HEK293 (cell line): ENCODE measurements at regions not wholly inside any gene's neighbourhood (a gene's known extent, or its start where the extent isn't known, plus 50 kb on each side); places are given as distances from the start of the nearest gene placed in this dataset.

ENCODE experiments used
- CTCF ChIA-PET: fragments of 350-600 bp; formaldehyde crosslinking; extraction: SDS; loops from one replicate; lab custom pipeline; 2021; ENCODE audit warnings: antibody characterized with exemption; lab: Yijun Ruan, JAX
- POLR2A ChIA-PET: fragments of 300-600 bp; formaldehyde crosslinking; extraction: SDS; loops from one replicate; lab custom pipeline; 2020; ENCODE audit warnings: antibody characterized with exemption, inconsistent platforms; lab: Yijun Ruan, JAX
- H3K27ac ChIP-seq: fragments of 200-500 bp; sonication (Bioruptor generic); 2 replicates; pipeline ENCODE4 v1.5.1; 2014; ENCODE audit warnings: low read depth, low read length, control low read depth, inconsistent platforms; ENCODE audit errors: extremely low read depth
- H3K36me3 ChIP-seq, 2 experiments: fragments of 200-500 bp in 1 of 2; sonication (Bioruptor generic) in 1 of 2; 1 replicate in 1 of 2; 2 replicates in 1 of 2; pipeline ENCODE4 v1.5.1; 2014 to 2017; ENCODE audit warnings: inconsistent platforms in 2 of 2, low read length in 2 of 2; ENCODE audit not compliant: control insufficient read depth in 2 of 2, insufficient read depth in 1 of 2
- H3K4me1 ChIP-seq: fragments of 200-500 bp; sonication (Bioruptor generic); 2 replicates; pipeline ENCODE4 v1.5.1; 2014; ENCODE audit warnings: mild to moderate bottlenecking, low read length, inconsistent platforms; ENCODE audit not compliant: control insufficient read depth, insufficient read depth
- H3K4me3 ChIP-seq: 2 replicates; pipeline ENCODE4 v1.5.1; 2011; ENCODE audit warnings: low read depth, mild to moderate bottlenecking, control low read depth, low read length, moderate library complexity
- H3K9me3 ChIP-seq: fragments of 200-500 bp; sonication (Bioruptor generic); 2 replicates; pipeline ENCODE4 v1.5.1; 2014; ENCODE audit warnings: low read depth, low read length, inconsistent platforms; ENCODE audit not compliant: control insufficient read depth, insufficient read depth
- HOXD13 ChIP-seq: sonication (generic); formaldehyde crosslinking; IDR thresholded peaks from 2 replicates; pipeline ENCODE4 v1.8.0; 2022; ENCODE audit warnings: missing genetic modification reagents, borderline replicate concordance
- KLF16 ChIP-seq: fragments of 450-650 bp; formaldehyde crosslinking; IDR thresholded peaks from 2 replicates; pipeline ENCODE4 v1.5.1; 2017; ENCODE audit warnings: missing biosample characterization, missing genetic modification characterization
- SCRT2 ChIP-seq: fragments of 450-650 bp; formaldehyde crosslinking; IDR thresholded peaks from 2 replicates; pipeline ENCODE4 v1.5.1; 2016; ENCODE audit warnings: missing biosample characterization, missing genetic modification characterization
- SETDB1 ChIP-seq: IDR thresholded peaks from one replicate; pipeline ENCODE4 v1.6.1; 2017; ENCODE audit warnings: mild to moderate bottlenecking, low read length, moderate library complexity, mixed read lengths; ENCODE audit not compliant: insufficient read length
- TCF7L2 ChIP-seq: IDR thresholded peaks from 2 replicates; pipeline ENCODE4 v1.6.1; 2011; ENCODE audit warnings: low read depth, mild to moderate bottlenecking, inconsistent platforms, low read length, moderate library complexity, borderline replicate concordance
- ZBTB44 ChIP-seq: fragments of 450-650 bp; IDR thresholded peaks from 2 replicates; pipeline ENCODE4 v1.5.1; 2018; ENCODE audit warnings: missing biosample characterization, mild to moderate bottlenecking, missing genetic modification characterization
- ZFP3 ChIP-seq: fragments of 450-650 bp; formaldehyde crosslinking; IDR thresholded peaks from 2 replicates; pipeline ENCODE4 v1.5.1; 2016; ENCODE audit warnings: low read depth, missing biosample characterization, missing genetic modification characterization
- ZNF114 ChIP-seq: fragments of 450-650 bp; formaldehyde crosslinking; IDR thresholded peaks from 2 replicates; pipeline ENCODE4 v1.5.0; 2017; ENCODE audit warnings: missing biosample characterization, missing genetic modification characterization
- ZNF121 ChIP-seq: fragments of 450-650 bp; formaldehyde crosslinking; IDR thresholded peaks from 2 replicates; pipeline ENCODE4 v1.5.1; 2016; ENCODE audit warnings: missing biosample characterization, missing genetic modification characterization
- ZNF132 ChIP-seq: fragments of 450-650 bp; formaldehyde crosslinking; IDR thresholded peaks from 2 replicates; pipeline ENCODE4 v1.5.1; 2017; ENCODE audit warnings: missing biosample characterization, missing genetic modification characterization, borderline replicate concordance
- ZNF140 ChIP-seq: fragments of 450-650 bp; formaldehyde crosslinking; IDR thresholded peaks from 2 replicates; pipeline ENCODE4 v1.5.1; 2016; ENCODE audit warnings: missing biosample characterization, missing genetic modification characterization
- ZNF148 ChIP-seq: fragments of 450-650 bp; formaldehyde crosslinking; IDR thresholded peaks from 2 replicates; pipeline ENCODE4 v1.5.0; 2017; ENCODE audit warnings: missing biosample characterization, missing genetic modification characterization, borderline replicate concordance
- ZNF169 ChIP-seq: fragments of 450-650 bp; formaldehyde crosslinking; IDR thresholded peaks from 2 replicates; pipeline ENCODE4 v1.5.1; 2016; ENCODE audit warnings: missing biosample characterization, missing genetic modification characterization
- ZNF391 ChIP-seq: fragments of 450-650 bp; formaldehyde crosslinking; IDR thresholded peaks from 2 replicates; pipeline ENCODE4 v1.5.1; 2016; ENCODE audit warnings: low read depth, missing biosample characterization, missing genetic modification characterization, borderline replicate concordance
- ZNF510 ChIP-seq: fragments of 450-650 bp; formaldehyde crosslinking; IDR thresholded peaks from 2 replicates; pipeline ENCODE4 v1.5.1; 2018; ENCODE audit warnings: mild to moderate bottlenecking, missing genetic modification characterization, missing biosample characterization; ENCODE audit not compliant: insufficient replicate concordance
- ZNF626 ChIP-seq: fragments of 450-650 bp; sonication (Bioruptor Pico); formaldehyde crosslinking; IDR thresholded peaks from 2 replicates; pipeline ENCODE4 v1.5.1; 2018; ENCODE audit warnings: missing biosample characterization, missing genetic modification characterization, inconsistent platforms
- ZNF670 ChIP-seq: fragments of 450-650 bp; formaldehyde crosslinking; IDR thresholded peaks from 2 replicates; pipeline ENCODE4 v1.5.1; 2016; ENCODE audit warnings: missing biosample characterization, missing genetic modification characterization, low read depth
- TF ChIP-seq, protein P1 (sequence below): fragments of 450-650 bp; formaldehyde crosslinking; IDR thresholded peaks from 2 replicates; pipeline ENCODE4 v1.5.1; 2017; ENCODE audit warnings: missing biosample characterization, missing genetic modification characterization

DNA sequence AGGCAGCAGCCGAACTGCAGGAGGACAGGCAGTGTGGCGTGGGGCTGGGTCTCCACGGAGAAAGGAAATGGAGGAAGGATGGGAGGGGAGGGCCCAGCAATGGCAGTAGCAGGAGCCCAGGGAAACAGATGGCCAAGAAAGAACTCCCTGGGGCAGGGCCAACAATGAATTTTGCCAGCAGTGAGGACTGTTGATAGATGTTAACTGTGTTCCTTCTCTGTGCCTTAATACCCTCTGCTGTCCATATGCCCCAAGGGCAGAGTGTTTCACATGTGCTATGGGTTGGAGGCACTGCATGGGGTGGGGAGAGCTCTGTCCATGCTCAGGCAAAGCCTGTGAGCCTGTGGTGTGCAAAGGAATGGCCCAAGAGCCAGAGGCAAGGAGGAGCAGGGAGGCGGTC is 70.8 kb upstream of the POMGNT2 start (continued):
- TF ChIP-seq ZNF121 (tag by site-specific recombination) (no peak), ZBTB44 (tag by site-specific recombination) (no peak), ZNF148 (tag by site-specific recombination) (no peak)

GRCh38 chr3:43175541-43175940 is 69.7 kb upstream of the POMGNT2 start:
- H3K9me3 ChIP-seq = no peaks in the 10 kb centered on the region
- ChIA-PET CTCF (interaction anchor here (0.6 to 1.2 kb wide), 4 partner anchors 194 to 593 kb away, joined by 3 to 4 read pairs (median 3); no protein-coding TSS in a partner anchor), POLR2A (no interaction called here)
- H3K4me3 ChIP-seq = no peak overlapping the region
- no peaks in the 10 kb centered on the region for H3K4me1 ChIP-seq
- no peaks in the 10 kb centered on the region for H3K36me3 ChIP-seq
- no peak overlapping the region for H3K27ac ChIP-seq
- no peak for TF ChIP-seq ZNF670
- TF ChIP-seq ZNF510 (tag by site-specific recombination) = no peak
- no peak for TF ChIP-seq KLF16 (tag by site-specific recombination)
- no peak for TF ChIP-seq ZFP3 (tag by site-specific recombination)
- no peak for TF ChIP-seq ZNF140 (tag by site-specific recombination)
- TF ChIP-seq ZNF132 (tag by site-specific recombination) = no peak
- TF ChIP-seq TCF7L2 = no peak
- no peak for TF ChIP-seq ZNF626 (tag by site-specific recombination)
- TF ChIP-seq ZNF169 (tag by site-specific recombination) = no peak
- TF ChIP-seq, protein P1, sequence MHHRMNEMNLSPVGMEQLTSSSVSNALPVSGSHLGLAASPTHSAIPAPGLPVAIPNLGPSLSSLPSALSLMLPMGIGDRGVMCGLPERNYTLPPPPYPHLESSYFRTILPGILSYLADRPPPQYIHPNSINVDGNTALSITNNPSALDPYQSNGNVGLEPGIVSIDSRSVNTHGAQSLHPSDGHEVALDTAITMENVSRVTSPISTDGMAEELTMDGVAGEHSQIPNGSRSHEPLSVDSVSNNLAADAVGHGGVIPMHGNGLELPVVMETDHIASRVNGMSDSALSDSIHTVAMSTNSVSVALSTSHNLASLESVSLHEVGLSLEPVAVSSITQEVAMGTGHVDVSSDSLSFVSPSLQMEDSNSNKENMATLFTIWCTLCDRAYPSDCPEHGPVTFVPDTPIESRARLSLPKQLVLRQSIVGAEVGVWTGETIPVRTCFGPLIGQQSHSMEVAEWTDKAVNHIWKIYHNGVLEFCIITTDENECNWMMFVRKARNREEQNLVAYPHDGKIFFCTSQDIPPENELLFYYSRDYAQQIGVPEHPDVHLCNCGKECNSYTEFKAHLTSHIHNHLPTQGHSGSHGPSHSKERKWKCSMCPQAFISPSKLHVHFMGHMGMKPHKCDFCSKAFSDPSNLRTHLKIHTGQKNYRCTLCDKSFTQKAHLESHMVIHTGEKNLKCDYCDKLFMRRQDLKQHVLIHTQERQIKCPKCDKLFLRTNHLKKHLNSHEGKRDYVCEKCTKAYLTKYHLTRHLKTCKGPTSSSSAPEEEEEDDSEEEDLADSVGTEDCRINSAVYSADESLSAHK (tag by site-specific recombination) = no peak

GRCh38 chr3:43173949-43174348 is 68.1 kb upstream of the POMGNT2 start:
- Histone ChIP-seq H3K4me3 (no peak overlapping the region), H3K4me1 (no peaks in the 10 kb centered on the region), H3K36me3 (no peaks in the 10 kb centered on the region), H3K27ac (no peak overlapping the region), H3K9me3 (no peaks in the 10 kb centered on the region)
- POLR2A ChIA-PET = no interaction called here
- CTCF ChIA-PET = interaction anchor here (1.1 kb wide), 1 partner anchor 212 kb away, joined by 3 read pairs; no protein-coding TSS in a partner anchor
- TF ChIP-seq SCRT2 (tag by site-specific recombination) = 0 out of 2 replicates have a peak, but pooled peaks have one; percentile 9
- TF ChIP-seq SETDB1 = peak; percentile 47
- TF ChIP-seq HOXD13 = no peak
- no peak for TF ChIP-seq ZNF114 (tag by site-specific recombination)
- TF ChIP-seq ZNF391 (tag by site-specific recombination) = no peak
